ENCODE measurements at regions not wholly inside any gene's neighbourhood (a gene's known extent, or its start where the extent isn't known, plus 50 kb on each side); places are given as distances from the start of the nearest gene placed in this dataset.
"Not testable (repeated sequence)": the region's sequence is repeated elsewhere in the genome, so short reads cannot be mapped to it uniquely, and the experiment has no call there.

DNA sequence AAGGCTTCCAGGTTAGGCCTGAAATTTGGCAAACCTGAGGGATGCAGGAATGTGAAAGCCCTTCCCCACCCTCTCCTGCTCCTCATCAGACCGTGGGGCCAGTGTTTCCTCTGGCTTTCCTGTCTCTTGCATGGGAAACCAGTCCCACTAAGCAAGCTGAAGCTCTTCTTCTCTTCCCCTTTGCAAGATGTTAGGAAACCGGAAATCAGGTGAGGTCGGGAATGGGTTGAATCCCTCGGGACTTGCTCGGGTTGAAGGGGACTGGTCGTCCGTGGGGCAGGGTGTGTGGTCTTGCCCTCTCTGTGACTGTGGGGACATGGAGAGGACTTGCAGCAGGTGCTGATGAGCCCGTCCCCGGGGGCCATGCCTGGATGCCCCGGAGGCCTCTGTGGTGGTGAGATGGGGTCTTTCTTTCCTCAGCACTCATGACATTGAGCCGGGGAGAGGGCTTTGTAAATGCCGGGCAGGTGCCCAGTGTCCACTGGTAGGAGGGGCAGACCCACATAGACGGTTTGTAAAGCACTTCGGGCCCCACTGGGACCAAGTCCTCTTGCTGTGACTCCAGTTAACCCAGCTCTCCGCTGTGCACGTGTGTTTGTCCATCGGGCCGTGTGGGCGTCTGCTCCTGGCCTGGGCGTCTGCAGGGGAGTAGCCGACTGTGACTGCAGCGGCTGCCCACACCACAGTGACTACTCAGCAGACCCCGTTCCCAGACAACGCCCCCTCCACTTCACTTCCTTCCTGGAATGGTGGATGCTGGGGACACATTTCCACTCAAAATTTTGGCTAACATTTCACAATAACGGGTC, 373.9 kb downstream of the GLRX3 start:
- FAIRE-seq (no peak), DNase-seq (ENCODE audit: low spot score) (no peak)

DNA sequence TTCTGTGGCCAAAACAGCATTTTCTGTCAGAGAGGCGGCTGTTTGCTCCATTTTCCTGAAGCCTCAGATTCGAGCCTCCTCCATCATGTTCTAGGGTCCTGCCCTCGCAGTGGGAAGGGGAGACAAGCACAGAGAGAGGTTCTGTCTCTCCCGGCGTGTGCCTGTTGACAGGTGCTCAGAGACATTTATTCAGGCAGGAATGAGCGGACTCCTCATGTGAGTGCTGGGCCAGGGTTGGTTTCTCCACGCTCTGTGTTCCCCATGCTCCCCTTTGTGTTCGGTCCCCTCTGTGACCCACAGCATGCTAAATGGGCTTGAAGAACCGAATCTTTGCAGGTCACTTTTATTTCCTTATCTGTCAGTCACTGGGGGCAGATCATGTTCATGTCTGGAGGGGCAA, 374.6 kb downstream of the GLRX3 start:
- FAIRE-seq: no peak

GRCh38 chr10:130511766-130512165, 375.6 kb downstream of the GLRX3 start:
- DNase-seq (ENCODE audit: low spot score) (no peak), FAIRE-seq (no peak)

More for the DNA sequence above, 374.6 kb downstream of the GLRX3 start:
- no peak for DNase-seq (ENCODE audit: low spot score)

DNA sequence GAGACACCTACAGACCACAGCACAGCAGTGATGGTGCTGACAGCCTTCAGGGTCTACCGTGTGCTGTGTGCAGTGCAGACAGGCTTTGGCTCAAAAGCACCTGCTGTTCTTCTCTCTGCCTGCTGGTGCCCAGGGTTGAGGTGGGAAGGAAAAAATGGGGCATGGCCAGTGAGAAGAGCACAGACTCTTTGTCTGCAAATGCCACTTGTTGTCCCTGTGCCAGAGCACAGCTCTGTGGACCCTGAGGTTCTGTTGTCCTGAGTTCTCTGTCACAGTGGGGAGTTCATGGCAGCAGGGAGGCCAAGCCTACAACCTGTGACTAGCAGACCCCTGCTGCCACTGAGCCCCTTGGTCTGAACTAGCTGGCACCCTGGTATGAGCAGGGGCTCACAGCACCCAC, 376.7 kb downstream of the GLRX3 start:
- no peak for FAIRE-seq
- no peak for DNase-seq (ENCODE audit: low spot score)

- no peak for DNase-seq (ENCODE audit: low spot score)
- no peak for FAIRE-seq
Measured at GRCh38 chr10:130513686-130514476, 377.7 kb downstream of the GLRX3 start.

DNA sequence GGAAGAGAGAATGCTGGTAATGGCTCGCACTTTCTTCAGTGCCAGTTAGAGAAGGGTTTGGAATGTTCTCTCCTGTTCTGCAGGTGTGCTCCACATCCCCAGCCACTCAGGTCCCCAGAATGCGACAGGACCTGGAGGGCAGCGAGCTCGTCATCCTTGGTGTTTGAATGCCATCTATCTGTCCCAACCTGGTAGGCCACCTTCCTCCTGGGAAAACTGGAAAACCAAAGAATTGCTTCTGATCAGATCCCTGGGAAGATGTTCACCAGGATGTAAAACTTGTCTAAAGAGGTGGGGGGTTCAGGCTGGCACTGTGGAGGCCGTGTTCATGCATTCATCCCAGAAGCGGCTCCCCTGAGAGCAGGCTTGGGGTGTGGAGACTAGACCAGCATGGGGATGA, 379.5 kb downstream of the GLRX3 start:
- DNase-seq (ENCODE audit: low spot score) (no peak), FAIRE-seq (no peak)

DNA sequence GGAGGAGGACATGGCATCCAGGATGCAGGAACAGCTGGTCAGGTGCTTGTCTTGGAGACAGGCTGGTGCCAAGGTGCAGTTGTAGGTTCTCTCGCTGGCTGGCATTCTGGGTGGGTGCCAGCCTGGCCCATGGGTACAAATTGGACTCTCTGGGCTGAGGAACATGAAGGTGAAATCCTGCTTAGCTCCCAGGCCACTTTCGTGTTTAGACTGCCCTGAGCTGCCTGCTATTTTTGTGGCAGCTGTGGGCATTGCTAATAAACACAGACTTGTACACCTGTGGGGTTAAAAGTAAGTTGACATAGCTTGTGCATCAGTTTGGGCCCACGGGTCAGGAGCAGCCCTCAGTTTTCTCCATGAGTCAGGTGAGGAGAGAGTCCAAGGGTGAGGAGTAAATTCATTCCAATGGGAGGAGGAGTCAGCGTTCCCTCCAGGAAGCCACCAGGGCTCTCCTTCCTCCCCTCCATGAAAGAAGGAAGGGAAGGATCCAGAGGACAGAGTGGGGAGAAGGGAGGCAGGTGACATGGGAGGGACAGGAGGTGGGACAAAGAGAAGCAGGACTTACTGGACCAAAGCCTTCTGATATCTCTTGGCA, 380.0 kb downstream of the GLRX3 start:
- no peak for DNase-seq (ENCODE audit: low spot score)
- FAIRE-seq: no peak

DNA sequence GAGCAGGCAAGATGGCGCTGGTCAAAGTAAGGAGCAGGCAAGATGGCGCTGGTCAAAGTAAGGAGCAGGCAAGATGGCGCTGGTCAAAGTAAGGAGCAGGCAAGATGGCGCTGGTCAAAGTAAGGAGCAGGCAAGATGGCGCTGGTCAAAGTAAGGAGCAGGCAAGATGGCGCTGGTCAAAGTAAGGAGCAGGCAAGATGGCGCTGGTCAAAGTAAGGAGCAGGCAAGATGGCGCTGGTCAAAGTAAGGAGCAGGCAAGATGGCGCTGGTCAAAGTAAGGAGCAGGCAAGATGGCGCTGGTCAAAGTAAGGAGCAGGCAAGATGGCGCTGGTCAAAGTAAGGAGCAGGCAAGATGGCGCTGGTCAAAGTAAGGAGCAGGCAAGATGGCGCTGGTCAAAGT, 382.7 kb downstream of the GLRX3 start:
- not testable (repeated sequence) for DNase-seq (ENCODE audit: low spot score); FAIRE-seq

DNA sequence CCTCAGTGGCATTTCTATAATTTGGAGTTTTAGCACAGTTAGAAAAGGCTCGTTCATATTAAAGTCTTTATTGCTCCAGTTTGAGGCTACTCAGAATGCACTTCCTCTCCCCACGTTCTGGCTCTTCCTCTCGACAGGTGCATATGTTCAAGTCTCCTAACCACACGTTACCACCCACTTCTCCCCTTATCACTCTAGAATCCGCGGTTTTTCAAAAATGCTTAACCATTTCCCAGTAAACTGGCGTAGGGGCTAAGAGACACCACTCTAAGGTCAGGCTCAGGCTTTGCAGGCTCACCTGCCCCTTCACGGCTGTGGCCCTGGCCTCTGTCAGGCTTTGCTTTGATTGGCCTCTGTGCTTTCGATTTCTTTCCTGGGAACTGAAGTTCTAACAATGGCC, 383.6 kb downstream of the GLRX3 start:
- no peak for FAIRE-seq
- no peak for DNase-seq (ENCODE audit: low spot score)

GRCh38 chr10:130531312-130531711, 395.1 kb downstream of the GLRX3 start:
- DNase-seq (ENCODE audit: low spot score) (no peak), FAIRE-seq (no peak)

GRCh38 chr10:130541090-130541489, 404.9 kb downstream of the GLRX3 start:
- FAIRE-seq (no peak), DNase-seq (ENCODE audit: low spot score) (no peak)

DNA sequence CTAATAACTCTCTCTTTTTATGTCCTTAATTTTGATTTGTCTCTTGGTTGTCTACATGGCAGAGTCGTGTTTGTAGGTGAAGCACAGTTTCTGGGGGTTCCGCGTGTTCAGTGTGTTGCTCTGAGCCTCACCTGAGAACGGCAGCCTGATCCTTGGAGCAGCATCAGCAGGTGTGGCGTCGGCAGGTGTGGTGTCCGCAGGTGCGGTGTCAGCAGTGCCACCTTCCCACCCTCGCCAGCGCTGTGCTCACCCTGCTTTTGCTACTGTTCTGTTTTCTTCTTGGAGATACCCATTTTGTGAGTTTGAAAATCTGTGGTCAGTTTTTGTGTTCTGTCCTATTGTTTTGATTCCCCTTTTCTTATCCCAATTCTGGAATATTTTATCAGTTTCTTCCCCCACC, 406.6 kb downstream of the GLRX3 start:
- FAIRE-seq: no peak
- no peak for DNase-seq (ENCODE audit: low spot score)

DNA sequence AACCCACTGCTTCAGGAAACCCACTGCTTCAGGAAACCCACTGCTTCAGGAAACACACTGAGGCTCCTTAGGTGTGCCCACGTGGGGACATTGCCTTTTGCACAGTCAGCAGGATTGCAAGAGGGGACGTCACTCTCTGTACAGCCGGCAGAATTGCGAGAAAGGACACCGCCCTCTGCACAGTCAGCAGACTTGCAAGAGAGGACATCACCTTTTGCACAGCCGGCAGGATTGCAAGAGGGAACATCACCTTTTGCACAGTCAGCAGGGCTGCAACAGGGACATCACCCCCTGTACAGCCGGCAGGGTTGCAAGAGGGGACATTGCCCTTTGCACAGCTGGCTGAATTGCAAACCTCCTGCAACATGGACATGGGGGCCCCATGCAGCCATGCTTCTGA, 407.6 kb downstream of the GLRX3 start:
- FAIRE-seq (no peak), DNase-seq (ENCODE audit: low spot score) (no peak)

DNA sequence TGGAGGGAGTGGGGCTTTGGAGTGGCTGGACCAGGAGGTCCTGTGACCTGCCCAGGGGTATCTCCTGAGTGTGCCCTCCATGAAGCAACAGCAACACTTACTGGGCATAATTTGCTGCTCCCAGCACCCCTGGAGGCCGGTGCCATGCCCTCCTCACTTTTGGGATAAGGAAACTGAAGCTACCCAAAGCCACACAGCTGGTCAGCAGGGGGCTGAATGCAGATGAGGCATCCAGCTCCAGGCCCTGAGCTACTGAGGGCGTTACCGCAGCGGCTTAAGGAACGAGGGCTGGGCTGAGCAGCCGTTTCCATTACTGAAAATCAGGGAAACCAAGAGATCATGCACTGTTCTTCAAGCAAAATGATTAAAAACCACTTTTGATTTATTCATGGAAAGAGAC, 408.9 kb downstream of the GLRX3 start:
- DNase-seq (ENCODE audit: low spot score) (no peak), FAIRE-seq (no peak)

GRCh38 chr10:130545697-130546096, 409.5 kb downstream of the GLRX3 start:
- DNase-seq (ENCODE audit: low spot score): no peak
- no peak for FAIRE-seq

DNA sequence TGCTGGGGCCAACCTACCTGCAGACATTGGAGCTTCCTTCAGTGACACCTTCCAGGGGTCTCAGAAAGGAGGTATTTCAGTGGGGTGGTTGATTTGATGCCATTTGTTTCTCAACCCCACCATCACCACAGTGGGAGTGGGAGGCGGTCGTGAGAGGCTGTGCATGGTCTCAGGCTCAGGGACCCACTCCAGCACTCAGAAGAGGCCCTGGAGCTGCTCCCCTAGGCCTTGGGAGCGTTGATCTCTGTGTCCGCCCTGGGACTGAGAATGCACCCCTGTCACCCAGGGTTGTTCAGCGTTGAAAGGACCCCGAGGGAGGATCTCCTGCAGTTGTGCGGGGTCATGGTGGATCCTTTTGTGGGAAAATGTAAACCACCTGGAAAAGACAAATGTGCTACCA, 410.6 kb downstream of the GLRX3 start:
- DNase-seq (ENCODE audit: low spot score): no peak
- no peak for FAIRE-seq

DNA sequence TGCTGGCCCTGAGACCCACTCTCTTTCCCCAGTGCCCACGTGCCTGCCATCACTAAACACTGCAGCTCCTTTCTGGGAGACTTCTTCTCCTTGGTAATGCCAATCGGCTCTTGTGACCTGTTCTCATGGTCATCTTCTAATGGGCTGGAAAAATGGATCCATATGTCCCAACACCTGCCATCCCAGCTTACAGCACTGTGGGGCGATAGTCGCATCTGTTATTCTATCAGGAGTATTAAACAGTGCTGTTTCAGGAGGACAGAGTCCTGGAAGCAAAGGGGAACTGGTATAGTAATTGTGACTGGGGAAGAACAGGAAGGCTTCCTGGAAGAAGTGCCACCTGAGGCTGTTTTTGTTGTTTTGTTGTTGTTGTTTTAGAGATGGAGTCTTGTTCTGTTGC, 411.2 kb downstream of the GLRX3 start:
- DNase-seq (ENCODE audit: low spot score) (no peak), FAIRE-seq (no peak)

DNA sequence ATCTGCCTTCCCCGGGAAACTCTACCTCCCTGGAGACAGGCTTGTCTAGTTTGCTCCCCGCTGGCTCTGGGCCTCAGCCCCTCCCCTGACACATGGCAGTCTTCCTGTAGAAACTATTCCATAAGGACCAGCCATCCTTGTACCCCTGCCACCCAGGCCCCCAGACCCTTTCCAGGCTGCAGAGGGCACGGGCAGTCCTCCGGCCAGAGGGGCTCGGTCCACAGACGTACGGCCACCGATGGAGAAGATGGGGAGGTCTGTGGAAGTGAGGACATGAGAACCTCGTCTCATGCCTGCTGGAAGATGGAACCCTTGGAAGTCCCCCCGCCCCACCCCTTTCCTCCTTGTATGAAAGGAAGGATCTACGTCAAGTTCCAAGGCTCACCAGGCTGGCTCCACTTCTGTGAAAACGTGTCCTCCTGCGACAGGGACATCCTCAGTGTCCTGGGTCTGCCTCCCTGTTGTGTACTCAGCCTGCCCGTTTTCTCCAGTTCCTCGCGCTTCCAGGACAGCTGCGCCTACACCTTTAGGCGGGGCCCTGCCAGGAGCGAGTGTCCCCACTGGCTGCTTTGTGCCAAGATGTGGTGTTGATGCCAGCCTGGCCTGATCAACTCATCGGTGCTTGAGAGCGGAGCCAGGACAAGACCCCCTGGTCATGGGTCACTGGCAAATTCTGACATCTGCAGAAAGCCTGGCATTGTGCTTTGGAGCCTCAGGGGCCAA, 414.9 kb downstream of the GLRX3 start:
- FAIRE-seq (no peak), DNase-seq (ENCODE audit: low spot score) (no peak)

DNA sequence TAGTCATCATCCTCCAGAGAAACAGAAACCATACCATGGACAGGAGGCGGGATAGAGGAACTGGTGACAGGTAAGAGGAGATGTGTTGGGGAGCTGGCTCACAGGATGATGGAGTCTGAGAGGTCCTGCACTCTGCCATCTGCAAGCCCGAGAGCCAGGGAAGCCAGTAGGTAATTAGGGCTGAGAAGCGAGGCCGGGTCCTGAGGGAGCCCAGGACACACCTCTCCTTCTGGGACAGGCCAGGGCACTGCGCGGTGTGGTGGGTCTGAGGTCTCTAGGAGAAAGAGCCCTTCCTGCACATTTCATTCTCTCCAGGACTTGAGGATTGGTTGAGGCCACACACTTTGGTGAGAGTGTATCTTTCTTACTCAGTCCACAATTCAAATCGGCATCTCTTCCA, 415.5 kb downstream of the GLRX3 start:
- FAIRE-seq (no peak), DNase-seq (ENCODE audit: low spot score) (no peak)

DNA sequence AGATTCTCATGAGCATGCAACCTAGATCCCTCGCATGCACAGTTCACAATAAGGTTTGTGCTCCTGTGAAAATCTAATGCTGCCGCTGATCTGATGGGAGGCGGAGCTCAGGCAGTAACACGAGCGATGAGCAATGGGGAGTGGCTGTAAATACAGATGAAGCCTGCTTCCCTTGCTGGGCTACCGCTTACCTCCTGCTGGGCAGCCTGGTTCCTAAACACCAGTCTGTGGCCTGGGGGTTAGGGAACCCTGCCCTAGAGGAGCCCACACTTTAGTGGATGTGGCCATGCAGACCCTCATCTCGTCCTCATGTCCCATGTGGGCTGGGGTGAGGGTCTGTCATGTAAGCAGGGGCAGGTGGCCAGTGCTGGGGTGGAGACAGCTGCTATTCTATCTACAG, 417.6 kb downstream of the GLRX3 start:
- no peak for FAIRE-seq
- no peak for DNase-seq (ENCODE audit: low spot score)

DNA sequence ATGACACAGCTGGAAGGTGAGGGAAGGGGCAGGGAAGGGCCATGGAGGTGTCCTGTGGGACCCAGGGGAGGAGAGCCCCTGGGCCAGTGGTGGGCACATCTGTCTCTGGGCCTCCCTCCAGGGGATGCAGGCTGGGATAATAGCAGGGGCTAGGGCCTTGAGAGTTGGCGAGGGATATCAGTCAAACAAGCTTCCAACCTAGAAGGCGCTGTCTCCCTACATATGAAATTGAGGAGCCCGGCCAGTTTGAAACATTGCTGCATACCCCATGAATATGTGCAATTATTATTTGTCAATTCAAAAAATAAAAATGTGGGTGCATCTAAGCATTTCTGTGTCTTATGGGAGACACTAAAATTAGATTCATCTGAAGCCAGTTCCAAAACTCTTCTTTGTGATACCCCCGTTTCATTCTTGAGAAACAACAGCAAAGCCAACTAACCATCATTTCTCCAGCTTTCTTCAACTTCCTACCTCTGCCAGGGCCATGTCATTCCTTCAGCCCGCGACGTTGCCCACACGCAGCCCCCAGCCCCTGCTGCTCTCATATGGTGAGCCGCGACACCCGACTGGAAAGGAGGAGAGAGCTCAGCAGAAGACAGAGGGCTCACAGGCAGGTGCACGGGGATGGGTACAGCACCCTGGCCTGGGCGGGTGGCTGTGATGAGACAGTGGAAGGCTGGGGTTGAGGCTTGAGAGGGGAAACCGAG, 418.7 kb downstream of the GLRX3 start:
- DNase-seq (ENCODE audit: low spot score): no peak
- FAIRE-seq: no peak
